HG03571 (cell line): ENCODE measurements at regions not wholly inside any gene's neighbourhood (a gene's known extent, or its start where the extent isn't known, plus 50 kb on each side); places are given as distances from the start of the nearest gene placed in this dataset.

Experiments used
- ATAC-seq: cut with Tn5 transposase; IDR thresholded peaks from one replicate; pipeline ENCODE4 v1.9.1; 2021; ENCODE audit not compliant: unreplicated experiment

DNA sequence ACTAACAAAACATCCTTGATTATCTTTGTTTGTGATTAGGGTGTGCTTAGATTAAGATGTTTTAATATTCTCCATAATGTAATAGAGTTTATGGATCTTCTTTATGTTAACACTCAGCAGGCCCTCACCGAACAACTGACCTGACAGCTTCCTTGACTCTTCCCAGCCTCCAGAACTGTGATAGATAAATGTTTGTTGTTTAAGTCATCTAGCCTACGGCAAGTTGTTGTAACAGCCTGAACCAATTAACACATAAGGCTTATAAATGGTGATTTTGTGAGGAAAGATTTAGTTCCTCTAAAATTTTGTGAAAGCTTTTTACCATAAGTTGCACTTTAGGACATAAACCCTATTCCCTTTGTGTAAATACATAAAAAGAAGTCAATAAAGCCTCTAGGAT lies 156.5 kb upstream of the DCN start:
- no peak for ATAC-seq

DNA sequence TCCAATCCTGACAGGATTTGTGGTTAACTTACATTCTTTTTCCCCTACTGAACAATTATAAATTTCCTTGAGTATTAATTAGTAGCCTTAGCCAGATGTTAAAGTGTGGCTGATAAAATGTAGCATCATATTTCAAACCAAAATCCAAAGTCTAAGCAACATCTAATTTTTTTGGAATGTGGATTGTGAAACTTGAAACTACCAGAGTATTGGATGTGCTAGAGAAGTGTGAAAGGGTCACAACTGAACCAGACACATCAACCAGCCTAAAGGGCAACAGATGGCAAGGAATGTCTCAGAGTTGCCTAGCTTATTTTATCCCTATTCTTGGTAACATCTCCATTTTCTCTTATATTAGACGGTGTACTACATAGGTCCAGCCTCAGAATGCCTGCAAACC lies 153.1 kb upstream of the DCN start:
- ATAC-seq = no peak

DNA sequence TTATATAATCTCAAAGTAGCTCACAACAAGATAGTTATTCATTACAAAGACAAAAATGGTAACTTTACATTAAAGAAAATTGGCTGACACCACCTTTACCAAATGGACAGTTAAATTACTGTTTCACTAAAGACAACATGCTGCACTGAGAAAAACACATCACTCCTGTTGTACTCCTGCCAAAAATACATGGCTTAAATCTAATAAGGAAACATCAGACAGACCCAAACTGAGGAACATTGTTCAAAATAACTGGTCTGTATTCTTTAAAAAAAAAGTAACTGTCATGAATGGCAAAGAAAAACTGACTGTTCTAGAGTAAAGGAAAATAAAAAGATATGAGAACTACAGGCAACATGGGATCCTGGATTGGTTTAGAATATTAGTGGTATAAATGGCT lies 151.3 kb upstream of the DCN start:
- ATAC-seq = no peak

DNA sequence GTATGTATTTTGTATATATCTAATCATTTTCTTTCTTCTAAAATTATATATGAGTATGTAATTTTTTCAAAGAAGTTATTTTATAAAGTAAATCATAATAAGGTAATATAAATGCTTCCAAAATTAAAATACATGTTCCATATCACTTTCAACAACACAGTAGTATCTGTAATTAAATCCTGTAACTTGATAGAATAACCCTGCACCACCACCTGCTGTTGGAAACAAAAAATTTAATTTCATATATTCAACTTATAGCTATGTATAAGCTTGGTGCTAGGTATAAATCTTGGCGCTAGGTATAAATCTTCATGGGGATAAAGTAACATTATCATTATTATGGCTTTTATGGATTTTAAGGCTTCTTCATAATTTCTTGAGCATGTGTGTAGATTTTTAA lies 149.7 kb upstream of the DCN start:
- ATAC-seq = no peak

DNA sequence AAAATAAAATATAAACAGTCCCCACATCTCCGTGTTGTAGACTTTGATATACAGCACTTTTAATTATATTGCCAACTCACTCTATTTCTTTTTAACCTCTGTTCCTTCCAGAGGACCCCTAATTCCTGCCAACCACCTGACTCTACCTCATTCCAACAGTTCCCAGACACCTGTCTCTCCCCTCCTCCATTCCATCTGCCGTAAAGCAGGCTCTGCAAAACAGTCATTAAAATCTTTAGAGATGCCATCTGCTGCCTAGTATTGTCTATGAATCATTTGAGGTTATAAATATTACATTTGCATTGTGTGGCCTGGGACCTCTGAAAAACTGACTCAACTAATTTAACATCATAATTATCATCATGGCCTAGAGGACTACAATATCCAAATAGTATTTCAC lies 148.8 kb upstream of the DCN start:
- no peak for ATAC-seq

DNA sequence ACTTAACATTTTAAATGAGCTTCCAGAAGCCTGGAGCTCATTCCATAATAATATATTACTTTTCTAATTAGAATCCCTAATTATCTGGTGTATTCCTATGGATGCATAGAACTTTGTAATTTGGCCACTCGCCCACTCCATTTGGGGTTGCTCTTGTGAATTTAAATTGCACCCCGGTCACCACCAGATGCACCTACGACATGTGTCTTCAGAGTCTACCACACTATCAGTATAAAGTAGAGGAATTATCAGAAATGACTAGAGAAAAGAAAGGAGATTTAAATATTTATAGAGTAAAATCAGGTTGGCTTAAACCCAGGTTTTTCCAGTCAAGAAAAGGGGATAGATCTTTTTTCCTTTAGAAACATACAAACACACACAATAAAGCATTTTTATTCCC lies 145.8 kb upstream of the DCN start:
- no peak for ATAC-seq

DNA sequence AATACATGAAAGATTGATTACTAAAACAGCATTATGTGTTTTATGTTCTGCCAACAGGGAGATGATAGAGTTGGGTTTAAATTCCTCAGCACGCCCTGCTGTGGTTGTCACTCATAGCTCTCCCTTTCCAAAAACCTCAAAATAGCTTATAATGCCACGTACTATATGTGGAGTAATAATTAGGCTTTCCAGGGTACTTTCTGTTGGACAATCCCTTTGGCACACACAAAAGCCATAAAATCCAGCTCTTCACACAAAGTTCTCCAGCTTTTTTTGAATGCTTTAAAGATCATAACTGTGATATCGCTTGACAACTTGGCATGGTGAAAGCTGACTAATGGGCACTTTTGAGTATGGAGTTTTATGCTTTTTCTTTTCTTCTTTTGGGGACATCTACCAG lies 145.3 kb upstream of the DCN start:
- ATAC-seq = no peak

DNA sequence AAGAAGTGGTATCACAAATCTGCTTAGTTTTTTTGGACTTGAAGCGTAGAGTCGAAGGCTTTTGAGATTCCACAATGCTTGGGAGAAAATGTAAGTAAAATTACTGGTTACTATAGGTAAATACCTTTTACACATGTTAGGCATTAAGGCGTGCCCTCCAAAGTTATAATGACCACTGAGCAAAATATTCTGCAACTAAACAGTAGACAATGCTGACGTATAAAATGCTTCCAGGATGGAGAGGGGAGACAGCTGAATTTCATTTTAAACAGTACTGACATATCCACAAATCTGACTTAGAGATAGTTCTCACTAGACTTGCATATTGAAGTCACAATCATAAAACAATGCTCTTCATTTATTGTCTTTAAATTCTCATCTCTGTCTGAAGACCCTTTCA lies 144.5 kb upstream of the DCN start:
- no peak for ATAC-seq

DNA sequence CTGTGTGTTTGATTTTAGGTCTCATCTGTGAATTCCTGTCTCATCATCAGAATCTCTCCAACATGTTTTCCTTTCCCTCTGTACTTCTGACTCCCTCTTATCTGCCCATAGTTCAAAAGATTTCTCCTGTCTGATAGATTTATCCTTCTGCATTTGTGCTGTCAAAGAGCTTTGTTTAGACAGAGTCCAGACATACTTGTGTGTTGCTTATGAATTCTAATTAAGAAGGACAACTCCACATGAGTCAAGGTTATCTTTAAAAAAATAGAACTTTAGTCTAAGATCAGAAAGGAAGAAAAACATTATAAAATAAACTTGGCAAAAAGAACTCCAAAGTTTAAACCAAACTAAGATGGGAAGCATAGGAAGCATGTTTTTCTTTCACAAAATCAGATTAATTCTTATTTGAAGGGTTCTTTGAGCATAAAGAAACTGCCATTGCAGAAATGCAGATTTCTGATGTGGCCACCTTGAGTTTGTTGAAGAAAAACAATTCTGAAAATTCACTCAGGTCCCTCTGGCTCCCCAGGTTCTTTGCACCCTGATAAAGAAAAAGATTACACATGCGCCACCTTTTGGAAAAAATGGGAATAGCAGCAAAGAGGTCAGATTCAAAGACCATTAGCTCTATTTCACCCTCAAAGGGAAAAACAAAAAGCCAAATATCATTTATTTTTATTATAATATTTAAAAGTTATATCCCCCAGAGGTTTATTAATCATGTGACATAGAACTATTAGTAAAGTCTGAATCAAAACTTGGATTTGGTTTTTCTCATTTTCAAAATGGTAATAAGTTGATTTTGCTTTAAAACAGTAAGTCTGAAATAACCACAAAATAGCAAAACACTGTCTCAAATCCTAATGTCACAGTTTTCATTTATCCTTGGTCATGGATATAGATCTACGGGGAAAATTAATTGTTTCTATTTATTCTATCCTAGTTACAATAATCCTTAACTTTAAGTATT lies 143.7 kb upstream of the DCN start:
- ATAC-seq = no peak

DNA sequence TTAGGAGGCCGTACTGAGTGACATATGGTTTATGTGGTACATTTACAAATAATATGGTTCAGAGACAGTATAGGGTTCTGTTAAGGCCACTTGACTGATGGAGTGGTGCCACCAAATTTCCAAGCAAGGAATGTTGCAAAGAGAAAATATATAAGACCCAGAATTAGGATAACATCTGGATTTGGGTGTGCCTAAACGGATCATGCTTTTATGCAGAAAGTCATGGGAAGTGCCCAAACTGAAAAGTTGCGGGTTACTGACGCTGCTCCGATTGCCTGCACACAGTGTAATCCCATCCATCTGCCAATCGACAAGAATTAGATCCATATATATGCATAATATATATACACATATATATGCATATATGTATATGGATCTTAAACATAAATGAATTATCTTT lies 138.4 kb upstream of the DCN start:
- no peak for ATAC-seq

DNA sequence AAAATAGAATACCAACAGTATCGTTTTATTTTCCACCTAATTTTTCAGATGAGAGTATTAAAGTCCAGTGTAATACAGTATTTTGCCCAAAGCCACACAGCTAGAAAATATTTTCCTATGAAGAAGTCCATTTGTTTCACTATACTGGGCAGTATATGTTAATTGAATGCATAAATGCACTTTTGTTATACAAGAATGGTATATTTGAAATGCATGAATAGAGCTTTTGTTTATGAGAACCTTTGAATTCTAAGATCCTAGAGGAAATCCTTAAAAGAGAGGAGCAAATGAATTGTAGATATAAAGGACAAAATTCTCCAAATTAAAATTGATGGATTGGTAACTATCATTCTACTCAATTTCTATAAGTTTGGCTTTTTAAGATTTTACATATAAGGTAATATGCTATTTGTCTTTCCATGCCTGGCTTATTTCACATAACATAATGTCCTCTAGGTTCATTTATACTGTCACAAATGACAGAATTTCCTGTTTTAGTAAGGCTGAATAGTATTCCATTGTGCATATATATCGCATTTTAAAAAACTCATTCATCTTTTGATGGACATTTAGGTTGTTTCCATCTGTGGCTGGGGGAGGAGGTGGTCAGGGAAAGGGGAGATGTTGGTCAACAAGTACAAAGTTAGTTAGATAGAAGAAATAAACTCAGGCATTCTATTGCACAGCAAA lies 136.6 kb upstream of the DCN start:
- ATAC-seq = no peak

DNA sequence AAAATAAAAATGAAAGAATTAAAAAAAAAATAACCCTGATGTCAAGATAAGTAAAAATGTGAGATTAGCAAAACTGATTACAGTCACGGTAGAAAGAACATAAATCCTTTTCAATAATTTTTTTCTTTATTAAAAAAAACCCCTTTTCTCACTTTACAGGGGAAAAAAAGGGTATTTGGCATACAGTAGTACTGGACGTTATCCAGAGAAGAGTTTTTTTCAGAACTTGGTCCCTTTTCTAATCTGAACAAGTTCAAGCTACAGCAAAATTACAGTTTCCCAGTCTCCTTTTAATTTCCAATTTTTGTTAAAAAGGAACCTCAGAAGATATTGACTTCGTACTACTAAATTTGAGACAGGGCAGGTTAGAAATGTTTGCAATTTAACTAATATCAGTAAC lies 134.7 kb upstream of the DCN start:
- ATAC-seq = no peak

DNA sequence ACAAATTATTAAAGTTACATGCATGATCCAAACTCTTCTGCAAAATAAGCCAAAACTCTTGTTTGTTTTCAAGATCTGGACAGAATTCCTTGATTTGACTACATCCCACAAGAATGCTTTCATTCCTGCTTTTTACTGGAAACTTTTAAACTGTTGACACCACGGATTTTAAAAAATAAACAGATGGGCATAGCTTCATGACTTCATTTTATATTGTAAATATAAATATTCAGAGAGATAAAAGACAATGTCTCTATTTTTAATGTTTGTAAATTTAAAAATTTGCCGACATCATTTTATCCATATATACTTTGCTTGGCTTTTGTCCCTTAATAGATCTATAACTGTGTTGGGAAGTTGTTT lies 134.3 kb upstream of the DCN start:
- ATAC-seq = no peak

DNA sequence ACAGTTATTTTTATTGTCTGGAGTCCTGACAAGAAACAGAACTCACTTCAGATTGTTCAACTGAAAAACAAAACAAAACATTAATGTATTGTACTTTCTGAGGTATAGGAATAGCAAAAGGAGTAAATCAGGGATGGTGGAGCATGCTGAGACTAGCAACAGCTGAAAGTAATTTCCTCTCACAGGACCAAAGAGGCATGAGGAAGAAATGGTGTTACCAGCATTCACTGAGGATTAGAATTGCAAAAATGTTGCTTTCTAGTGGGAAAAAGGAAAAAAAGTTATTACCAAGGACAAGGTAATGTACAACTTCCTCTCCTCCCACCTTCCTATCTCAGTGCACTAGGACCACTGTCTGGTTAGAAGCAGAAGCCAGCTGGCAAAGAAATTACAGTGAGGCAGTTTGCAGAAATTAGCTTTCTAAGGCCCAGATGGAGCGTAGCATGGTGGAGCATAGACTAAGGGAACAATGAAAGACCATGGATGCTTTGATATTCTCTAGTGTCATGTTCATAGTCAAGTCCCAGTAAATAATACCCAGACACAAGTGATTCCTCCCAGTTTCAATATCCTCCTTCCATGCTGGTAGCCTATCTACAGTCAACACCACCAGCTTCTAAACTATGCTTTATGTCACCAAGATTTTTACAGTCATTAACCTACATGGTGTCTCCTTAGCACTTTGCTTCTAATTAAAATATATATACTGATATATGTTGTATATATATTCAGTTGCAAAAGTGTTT lies 133.7 kb upstream of the DCN start:
- ATAC-seq = no peak

DNA sequence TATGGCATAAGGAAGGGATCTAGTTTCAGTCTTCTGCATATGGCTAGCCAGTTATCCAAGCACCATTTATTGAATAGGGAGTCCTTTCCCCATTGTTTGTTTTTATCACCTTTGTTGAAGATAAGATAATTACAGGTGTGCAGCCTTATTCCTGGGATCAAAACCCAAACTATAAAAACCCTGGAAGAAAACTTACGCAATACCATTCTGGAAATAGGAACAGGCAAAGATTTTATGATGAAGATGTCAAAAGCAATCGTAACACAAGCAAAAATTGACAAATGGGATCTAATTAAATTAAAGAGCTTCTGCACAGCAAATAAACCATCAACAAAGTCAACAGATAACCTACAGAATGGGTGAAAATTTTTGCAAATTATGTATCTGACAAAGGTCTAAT lies 128.5 kb upstream of the DCN start:
- no peak for ATAC-seq

DNA sequence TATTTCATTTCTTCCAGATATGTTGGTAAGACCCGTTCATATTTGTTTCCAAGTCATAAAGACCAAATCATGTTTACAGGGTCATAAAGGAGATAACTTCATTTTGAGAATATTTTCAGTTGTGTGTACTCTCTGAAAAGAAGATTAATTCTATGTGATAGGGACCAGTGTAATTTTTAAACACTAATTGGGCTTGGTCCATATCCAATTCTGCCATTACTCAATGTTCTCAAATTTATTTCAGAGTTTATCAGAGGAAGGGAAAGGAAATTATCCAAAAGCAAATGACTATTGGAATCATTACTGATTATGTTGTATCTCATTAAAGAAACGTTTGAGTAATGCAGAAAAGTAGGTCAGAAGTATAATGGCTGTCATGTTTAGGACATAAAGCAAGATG lies 126.8 kb upstream of the DCN start:
- no peak for ATAC-seq

DNA sequence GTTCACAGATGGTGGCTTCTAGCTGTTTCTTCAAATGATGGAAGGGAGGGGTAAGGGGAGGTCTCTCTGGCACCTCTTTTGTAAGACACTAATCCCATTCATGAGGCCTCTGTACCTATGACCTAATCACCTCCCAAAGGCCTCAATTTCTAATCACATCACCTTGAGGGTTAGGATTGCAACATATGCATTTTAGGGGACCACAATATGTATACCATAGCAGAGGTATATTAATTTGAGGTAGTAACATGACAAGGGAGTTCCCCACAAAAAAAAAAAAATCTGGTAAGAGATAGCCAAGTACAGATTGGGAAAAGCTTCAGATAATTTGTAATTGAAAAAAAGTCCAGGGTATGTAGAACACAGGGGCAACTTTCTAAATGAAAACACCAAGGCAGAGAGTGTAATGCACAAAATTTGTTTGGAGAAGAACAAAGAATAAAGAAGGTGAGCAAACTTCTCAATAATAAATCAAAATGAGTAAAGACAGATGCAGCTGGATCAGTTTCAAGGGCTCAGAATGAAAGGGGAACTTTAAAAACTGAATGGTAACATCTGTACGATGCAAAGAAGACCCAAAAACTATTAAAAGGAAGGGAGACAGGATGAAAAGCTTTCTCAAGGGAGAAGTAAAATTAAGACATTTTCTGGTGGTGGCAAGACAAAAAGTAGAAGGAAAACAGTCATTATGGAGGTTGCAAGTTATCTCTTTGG lies 125.5 kb upstream of the DCN start:
- no peak for ATAC-seq

DNA sequence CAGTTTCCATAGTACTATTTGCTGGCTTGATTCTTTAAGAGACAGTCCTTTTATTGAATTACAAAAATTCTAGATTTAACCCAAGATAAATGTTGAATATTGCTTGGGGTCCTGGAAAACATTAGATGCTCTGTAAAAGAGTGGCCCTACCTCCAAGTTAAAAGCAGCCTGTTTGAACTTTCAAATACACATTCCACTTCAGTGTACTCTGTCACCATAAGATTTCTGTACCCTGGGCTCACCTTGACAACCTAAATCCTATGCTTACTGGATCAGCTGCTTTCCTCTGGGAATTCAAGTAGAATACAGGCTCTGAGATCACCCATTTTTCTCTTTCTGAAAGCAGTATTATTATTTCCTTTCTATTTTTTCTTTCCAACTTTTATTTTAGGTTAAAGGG lies 107.7 kb upstream of the DCN start:
- ATAC-seq = no peak

DNA sequence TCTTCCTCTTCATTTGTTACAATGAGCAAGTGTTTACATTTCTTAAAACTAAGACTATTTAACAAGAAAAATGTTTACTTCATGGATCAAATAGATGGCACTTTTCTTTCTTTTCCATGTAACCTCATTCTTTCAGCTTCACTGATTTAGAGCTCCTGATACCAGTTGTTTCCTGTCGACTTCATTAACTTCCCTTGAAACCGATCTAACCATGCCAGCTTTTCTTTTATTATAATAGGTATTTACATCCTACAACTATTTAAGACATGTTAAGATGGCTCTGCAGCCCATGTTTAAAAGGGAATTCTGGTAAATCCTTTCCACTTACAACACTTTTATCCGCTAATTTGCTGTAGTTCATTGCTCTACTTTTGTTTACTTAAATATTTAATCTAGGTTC lies 107.3 kb upstream of the DCN start:
- no peak for ATAC-seq

DNA sequence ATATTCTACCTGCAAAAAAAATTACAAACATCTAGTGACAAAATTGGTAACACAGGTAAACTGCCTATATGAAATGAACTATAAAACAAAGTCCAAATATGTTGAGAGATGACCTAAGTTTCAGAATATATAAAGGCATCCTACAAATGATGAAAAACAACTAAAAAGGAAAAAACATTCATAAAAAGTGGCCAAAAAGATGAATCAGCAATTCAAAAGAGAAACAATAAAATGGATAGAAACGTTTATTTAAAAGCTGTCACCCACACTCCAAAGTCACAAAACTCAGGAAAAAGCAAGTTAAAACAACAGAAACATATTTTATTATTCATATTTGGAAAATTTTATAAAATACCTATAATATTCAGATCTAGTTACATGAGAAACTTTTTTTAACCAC lies 106.5 kb upstream of the DCN start:
- ATAC-seq = no peak

DNA sequence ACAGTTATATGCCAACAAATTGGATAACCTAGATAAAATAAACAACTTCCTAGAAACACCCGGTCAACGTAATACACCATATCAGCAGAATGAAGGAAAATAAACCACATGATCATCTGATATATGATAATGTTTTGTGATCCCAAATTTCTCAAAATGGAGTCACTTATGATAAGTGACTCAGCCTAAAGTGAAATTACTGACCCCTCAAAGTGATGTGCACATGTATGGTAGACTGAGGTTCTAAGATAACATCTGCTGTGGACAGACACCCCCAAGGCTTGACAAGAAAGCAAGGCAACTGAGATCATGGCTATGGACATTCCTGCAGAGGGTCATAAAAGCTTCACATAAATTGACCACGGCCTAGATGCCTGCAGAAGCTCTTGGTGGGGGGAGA lies 105.1 kb upstream of the DCN start:
- no peak for ATAC-seq
